ENCODE measurements at regions not wholly inside any gene's neighbourhood (a gene's known extent, or its start where the extent isn't known, plus 50 kb on each side); places are given as distances from the start of the nearest gene placed in this dataset.

GRCh38 chr9:115921301-115921700 lies 232.3 kb upstream of the PAPPA start:
- TF ChIP-seq CTCF (IDR thresholded peaks at IDR 0.05; ENCODE audit: insufficient read depth, low read depth, low read length): no peak
- H3K4me3 ChIP-seq (ENCODE audit: low read depth, low read length): no peak overlapping the region
- DNase-seq (ENCODE audit: low read depth): peak; percentile 77

- peak; percentile 46 for DNase-seq (ENCODE audit: low read depth)
- no peak overlapping the region for H3K4me3 ChIP-seq (ENCODE audit: low read depth, low read length)
- no peak for TF ChIP-seq CTCF (IDR thresholded peaks at IDR 0.05; ENCODE audit: insufficient read depth, low read depth, low read length)
Measured at GRCh38 chr9:115922444-115922843, 231.1 kb upstream of the PAPPA start.

- H3K4me3 ChIP-seq (ENCODE audit: low read depth, low read length): no peak overlapping the region
- TF ChIP-seq CTCF (IDR thresholded peaks at IDR 0.05; ENCODE audit: insufficient read depth, low read depth, low read length): no peak
- DNase-seq (ENCODE audit: low read depth): peak; percentile 54
Measured at GRCh38 chr9:115923410-115923809, 230.2 kb upstream of the PAPPA start.

- no peak overlapping the region for H3K4me3 ChIP-seq (ENCODE audit: low read depth, low read length)
- no peak for TF ChIP-seq CTCF (IDR thresholded peaks at IDR 0.05; ENCODE audit: insufficient read depth, low read depth, low read length)
- peak; percentile 99 for DNase-seq (ENCODE audit: low read depth)
Measured at GRCh38 chr9:115923903-115924668, 229.5 kb upstream of the PAPPA start.

GRCh38 chr9:115924669-115924987 lies 229.0 kb upstream of the PAPPA start:
- DNase-seq (ENCODE audit: low read depth): no peak
- TF ChIP-seq CTCF (IDR thresholded peaks at IDR 0.05; ENCODE audit: insufficient read depth, low read depth, low read length): no peak
- no peak overlapping the region for H3K4me3 ChIP-seq (ENCODE audit: low read depth, low read length)

GRCh38 chr9:115925424-115925823 lies 228.2 kb upstream of the PAPPA start:
- H3K4me3 ChIP-seq (ENCODE audit: low read depth, low read length): no peak overlapping the region
- TF ChIP-seq CTCF (IDR thresholded peaks at IDR 0.05; ENCODE audit: insufficient read depth, low read depth, low read length): no peak
- no peak for DNase-seq (ENCODE audit: low read depth)

- no peak for DNase-seq (ENCODE audit: low read depth)
- H3K4me3 ChIP-seq (ENCODE audit: low read depth, low read length): no peak overlapping the region
- no peak for TF ChIP-seq CTCF (IDR thresholded peaks at IDR 0.05; ENCODE audit: insufficient read depth, low read depth, low read length)
Measured at GRCh38 chr9:115930472-115930871, 223.1 kb upstream of the PAPPA start.
